GM18858 (cell line): ENCODE measurements at regions not wholly inside any gene's neighbourhood (a gene's known extent, or its start where the extent isn't known, plus 50 kb on each side); places are given as distances from the start of the nearest gene placed in this dataset.
"Not testable (repeated sequence)": the region's sequence is repeated elsewhere in the genome, so short reads cannot be mapped to it uniquely, and the experiment has no call there.

Experiments used
- ATAC-seq: cut with Tn5 transposase; IDR thresholded peaks from one replicate; pipeline ENCODE4 v1.9.1; 2021; ENCODE audit not compliant: unreplicated experiment

DNA sequence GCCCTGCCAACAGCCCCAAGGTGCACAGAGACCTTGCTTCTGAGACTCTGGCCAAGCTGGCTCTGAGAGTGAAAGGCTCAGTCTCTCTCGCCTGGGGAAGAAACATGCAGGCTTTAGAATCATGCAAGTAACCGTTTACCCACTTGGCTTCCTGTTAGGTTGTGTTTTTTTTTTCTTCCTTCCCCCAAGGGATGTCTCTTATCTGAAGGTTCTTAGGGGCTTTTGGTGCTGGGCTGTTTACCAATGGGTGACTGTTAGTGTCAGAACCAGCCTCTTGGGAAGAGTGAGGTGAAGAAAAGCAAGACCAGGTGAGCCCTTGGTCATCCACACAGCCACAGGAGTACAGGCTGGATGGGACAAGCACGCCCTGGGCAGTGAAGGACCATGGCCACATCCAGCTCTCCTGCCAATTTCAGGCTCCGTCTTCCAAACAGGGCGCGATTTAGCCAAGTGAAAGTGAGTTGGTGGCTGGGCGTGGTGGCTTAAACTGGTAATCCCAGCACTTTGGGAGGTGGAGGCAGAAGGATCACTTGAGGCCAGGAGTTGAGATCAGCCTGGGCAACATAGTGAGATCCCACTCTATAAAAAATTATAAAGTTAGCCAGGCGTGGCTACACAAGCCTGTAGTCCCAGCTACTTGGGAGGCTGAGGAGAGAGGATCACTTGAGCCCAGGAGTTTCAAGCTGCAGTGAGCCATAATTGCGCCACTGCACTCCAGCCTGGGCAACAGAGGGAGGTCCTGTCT is 76.3 kb upstream of the CUX1 start:
- peak; percentile 42 for ATAC-seq

GRCh38 chr7:101743241-101743994 is 74.0 kb upstream of the CUX1 start:
- ATAC-seq: no peak

GRCh38 chr7:101743995-101744360 is 73.4 kb upstream of the CUX1 start:
- ATAC-seq: no peak

GRCh38 chr7:101744588-101744987 is 72.8 kb upstream of the CUX1 start:
- ATAC-seq: no peak

- no peak for ATAC-seq
These were observed 71.1 kb upstream of the CUX1 start for GRCh38 chr7:101746314-101746713.

GRCh38 chr7:101747053-101747878 is 70.2 kb upstream of the CUX1 start:
- no peak for ATAC-seq

DNA sequence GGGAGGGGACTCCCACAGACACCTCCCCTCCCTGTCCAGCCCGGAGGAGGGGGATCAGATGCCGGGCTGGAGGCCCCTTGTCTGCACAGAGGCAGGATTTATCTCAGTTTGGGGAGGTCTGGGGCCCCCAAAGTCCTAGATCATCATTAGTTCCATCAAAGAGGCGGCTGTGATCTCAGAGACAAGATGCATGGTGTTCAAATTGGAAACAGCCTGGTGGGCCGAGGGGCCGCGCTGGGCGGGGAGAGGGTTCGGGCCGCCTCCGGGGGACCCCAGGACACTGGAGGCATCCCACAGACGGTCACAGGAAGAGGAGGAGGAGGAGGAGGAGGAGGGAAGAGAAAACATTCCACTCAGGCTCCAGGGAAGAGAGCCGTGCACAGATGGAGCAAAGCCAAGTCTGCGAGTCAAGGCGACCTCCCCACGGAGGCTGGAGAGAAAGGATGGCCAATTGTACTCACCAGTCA is 69.5 kb upstream of the CUX1 start:
- no peak for ATAC-seq

DNA sequence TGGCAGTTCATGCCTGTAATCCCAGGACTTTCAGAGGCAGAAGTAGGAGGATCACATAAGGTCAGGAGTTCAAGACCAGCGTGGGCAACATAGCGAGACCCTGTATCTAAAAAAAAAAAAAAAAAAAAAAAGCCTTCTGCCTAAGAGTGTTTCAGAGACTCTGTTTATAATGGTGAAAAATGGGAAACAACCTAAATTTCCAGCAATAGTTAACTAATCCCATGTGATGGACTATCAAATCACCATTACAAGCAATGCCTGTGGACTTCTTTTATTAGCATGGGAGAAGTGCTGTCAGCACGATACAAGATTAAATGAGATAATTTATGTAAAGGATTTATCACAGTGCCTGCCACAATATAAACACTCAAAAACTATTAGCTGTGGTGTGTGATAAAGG is 67.5 kb upstream of the CUX1 start:
- ATAC-seq: no peak

DNA sequence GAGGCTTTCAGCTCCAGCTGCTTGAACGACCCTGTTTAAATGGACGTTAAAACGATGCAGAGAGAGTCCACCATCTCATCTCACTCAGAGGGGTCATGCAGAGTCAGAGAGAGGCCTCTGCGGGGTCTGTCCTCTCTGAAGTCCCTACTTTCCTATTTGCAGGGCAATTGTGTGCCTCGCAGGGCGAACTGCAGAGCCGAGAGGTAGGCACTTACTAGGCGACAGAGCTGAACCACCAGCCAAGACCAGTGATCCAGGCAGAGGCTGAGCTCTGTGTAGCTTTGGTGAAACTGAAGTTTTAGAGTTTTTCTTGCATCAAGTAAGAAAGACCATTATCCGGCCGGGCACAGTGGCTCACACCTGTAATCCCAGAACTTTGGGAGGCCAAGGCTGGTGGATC is 64.1 kb upstream of the CUX1 start:
- ATAC-seq: no peak

DNA sequence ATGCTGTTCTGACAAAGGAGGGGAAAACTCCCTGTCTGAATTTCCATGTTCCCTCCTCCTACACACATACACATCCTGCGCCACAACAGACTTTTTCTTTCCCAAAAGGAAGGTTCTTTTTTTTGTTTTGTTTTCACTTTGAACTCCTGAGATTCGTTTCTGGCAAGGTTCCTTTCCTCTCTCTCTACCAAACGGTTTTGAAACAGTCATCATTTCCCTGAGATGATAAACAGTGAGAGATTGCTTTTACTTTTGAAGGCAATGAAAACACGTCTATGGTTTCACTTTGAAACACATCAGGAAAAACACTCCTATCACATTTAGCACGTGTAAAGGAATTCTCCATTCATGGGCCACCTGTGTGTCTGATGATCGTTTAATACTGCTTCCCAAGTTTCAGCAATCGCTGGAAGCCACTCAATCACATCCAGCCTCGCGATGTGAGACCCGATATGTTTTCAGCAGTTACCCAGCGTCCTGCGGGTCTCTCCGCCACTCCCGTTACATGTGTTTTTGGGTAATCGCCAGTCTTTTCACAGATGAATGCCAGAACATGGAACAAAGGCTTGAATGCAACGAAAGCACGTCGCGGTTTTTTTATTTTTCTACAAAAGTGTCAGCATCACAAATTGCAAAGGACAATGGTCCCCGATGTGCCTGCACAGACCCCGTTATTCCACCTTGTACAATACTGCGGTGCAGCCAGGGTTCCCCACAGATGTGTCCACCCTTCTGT is 62.8 kb upstream of the CUX1 start:
- ATAC-seq: no peak

- ATAC-seq: no peak
These were observed 59.5 kb upstream of the CUX1 start for GRCh38 chr7:101757879-101758278.

GRCh38 chr7:101758519-101758918 is 58.9 kb upstream of the CUX1 start:
- not testable (repeated sequence) for ATAC-seq

- no peak for ATAC-seq
These were observed 53.2 kb upstream of the CUX1 start for GRCh38 chr7:101764221-101764620.

GRCh38 chr7:101767544-101767943 is 49.9 kb upstream of the CUX1 start:
- ATAC-seq: no peak
